Tibial artery (tissue), 4 donors: ENCODE measurements at regions not wholly inside any gene's neighbourhood (a gene's known extent, or its start where the extent isn't known, plus 50 kb on each side); places are given as distances from the start of the nearest gene placed in this dataset.

Source experiments
- DNase-seq, 2 donors: peaks; one replicate each; pipeline ENCODE4 v3.0.0-alpha.2; 2019
- H3K27ac ChIP-seq, 2 donors: fragments of 200-600 bp; sonication (generic) in 1 of 2; 1 replicate in 1 of 2; 2 replicates in 1 of 2; pipeline ENCODE4 v1.5.1; 2018 to 2019; ENCODE audit warnings: mild to moderate bottlenecking in 1 of 2
- H3K27me3 ChIP-seq, 2 donors: fragments of 200-600 bp; sonication (generic) in 1 of 2; one replicate each; pipeline versions ENCODE4 v1.5.1 to v1.6.0; 2016 to 2019
- H3K36me3 ChIP-seq, 3 donors: fragments of 200-600 bp; sonication (generic) in 2 of 3; one replicate each; pipeline ENCODE4 v1.5.1; 2016 to 2019; ENCODE audit warnings: mild to moderate bottlenecking in 2 of 3
- H3K4me1 ChIP-seq, 4 donors: fragments of 200-600 bp; sonication (generic) in 2 of 4; 1 replicate in 3 of 4; 2 replicates in 1 of 4; pipeline ENCODE4 v1.5.1; 2016 to 2019
- H3K4me3 ChIP-seq, 2 donors: fragments of 200-600 bp; sonication (generic) in 1 of 2; 1 replicate in 1 of 2; 2 replicates in 1 of 2; pipeline ENCODE4 v1.5.1; 2018 to 2019; ENCODE audit warnings: mild to moderate bottlenecking in 2 of 2
- H3K9me3 ChIP-seq, 3 donors: fragments of 200-600 bp; sonication (generic) in 1 of 3; one replicate each; pipeline ENCODE4 v1.5.1; 2016 to 2019
- intact Hi-C: fragments of 100-400 bp; cut with DNase I; formaldehyde crosslinking; loops from one replicate; pipeline ENCODE4 v1.15.0; 2023; ENCODE audit warnings: low total_unique reads
- TF ChIP-seq, protein P1 (sequence below), 2 experiments: fragments of 200-600 bp in 1 of 2; fragments of 450-650 bp in 1 of 2; IDR thresholded peaks; one replicate each; pipeline ENCODE4 v1.5.1; 2017 to 2019; ENCODE audit warnings: antibody characterized with exemption in 2 of 2, mild to moderate bottlenecking in 1 of 2, moderate library complexity in 1 of 2

DNA sequence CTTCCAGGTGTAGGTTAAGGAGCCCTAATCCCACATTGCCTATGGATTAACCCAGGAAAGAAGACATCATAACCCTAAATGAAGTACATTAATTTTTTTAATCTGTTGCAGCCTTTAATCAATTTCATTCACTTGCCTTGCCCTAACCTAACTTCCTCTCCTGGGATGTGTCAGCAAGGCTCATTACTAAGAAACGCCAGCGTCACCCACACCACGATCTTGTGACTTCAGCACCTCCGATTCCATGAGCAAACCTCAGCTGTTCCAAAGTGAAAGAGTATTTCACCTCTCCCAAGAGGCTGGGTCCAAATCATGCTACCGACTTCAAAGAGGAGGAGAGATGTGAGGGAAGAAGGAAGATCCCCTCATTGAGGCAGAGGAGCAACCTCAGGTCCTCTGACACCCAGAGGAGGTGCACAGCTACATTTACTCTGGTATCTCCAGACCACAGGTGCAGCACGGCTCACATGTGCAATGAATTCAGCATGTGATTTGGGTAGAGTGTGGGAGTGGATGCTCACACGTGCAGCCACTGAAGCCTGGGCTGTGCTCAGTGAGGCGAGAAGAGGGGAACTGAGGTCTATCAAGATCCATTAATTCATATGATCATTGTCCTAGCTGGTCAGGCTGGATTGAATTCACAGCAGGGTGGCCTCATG is 134.1 kb downstream of the SLC30A10 start:
- H3K9me3 ChIP-seq, result no peaks in the 10 kb centered on the region
- H3K4me3 ChIP-seq, result no peak overlapping the region
- TF ChIP-seq, protein P1, sequence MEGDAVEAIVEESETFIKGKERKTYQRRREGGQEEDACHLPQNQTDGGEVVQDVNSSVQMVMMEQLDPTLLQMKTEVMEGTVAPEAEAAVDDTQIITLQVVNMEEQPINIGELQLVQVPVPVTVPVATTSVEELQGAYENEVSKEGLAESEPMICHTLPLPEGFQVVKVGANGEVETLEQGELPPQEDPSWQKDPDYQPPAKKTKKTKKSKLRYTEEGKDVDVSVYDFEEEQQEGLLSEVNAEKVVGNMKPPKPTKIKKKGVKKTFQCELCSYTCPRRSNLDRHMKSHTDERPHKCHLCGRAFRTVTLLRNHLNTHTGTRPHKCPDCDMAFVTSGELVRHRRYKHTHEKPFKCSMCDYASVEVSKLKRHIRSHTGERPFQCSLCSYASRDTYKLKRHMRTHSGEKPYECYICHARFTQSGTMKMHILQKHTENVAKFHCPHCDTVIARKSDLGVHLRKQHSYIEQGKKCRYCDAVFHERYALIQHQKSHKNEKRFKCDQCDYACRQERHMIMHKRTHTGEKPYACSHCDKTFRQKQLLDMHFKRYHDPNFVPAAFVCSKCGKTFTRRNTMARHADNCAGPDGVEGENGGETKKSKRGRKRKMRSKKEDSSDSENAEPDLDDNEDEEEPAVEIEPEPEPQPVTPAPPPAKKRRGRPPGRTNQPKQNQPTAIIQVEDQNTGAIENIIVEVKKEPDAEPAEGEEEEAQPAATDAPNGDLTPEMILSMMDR (IDR thresholded peaks at IDR 0.05), result no peak
- no peak overlapping the region for H3K27ac ChIP-seq
- intact Hi-C loops, result no loop called here
- no peaks in the 10 kb centered on the region for H3K4me1 ChIP-seq
- H3K36me3 ChIP-seq, result no peaks in the 10 kb centered on the region
- no peak for DNase-seq
- H3K27me3 ChIP-seq, result no peaks in the 10 kb centered on the region

DNA sequence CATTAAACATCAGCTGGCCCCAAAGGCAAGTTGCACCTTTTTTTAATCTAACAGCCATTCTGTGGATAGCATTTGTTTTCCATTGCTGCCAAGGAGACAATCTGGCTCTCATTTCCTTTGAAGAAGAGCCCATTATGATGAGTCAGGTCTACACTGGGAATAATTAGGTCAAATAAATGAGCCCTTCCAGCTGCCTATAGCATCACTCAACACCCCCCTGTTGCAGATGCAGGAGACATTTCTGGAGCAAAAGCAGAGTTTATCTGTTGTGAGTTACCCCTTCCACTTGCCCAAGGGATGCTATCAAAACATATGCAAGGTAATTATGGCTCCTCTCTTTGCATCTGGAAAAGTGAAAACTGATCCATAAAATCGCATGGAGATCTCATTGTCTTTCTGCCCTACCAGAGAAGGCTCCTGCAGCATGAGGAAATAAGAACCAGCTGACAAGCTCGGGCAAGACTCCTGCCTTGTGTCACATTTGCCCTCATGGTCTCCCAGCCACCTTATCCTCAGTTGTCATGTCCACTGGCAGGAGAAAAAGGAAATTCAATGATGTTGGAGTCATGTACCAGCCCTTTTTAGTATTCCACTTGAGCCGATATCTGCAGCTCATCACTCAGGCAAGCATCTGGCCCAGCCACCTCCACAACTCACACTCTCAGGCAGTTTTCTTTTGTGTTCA is 135.9 kb downstream of the SLC30A10 start:
- intact Hi-C loops, result no loop called here
- H3K27me3 ChIP-seq, result no peaks in the 10 kb centered on the region
- H3K9me3 ChIP-seq, result no peaks in the 10 kb centered on the region
- no peak overlapping the region for H3K27ac ChIP-seq
- H3K36me3 ChIP-seq, result no peaks in the 10 kb centered on the region
- no peak overlapping the region for H3K4me3 ChIP-seq
- no peak for DNase-seq
- H3K4me1 ChIP-seq, result no peaks in the 10 kb centered on the region
- TF ChIP-seq, protein P1 (IDR thresholded peaks at IDR 0.05), result no peak

GRCh38 chr1:219791766-219792165 is 136.6 kb downstream of the SLC30A10 start:
- intact Hi-C loops, result no loop called here

DNA sequence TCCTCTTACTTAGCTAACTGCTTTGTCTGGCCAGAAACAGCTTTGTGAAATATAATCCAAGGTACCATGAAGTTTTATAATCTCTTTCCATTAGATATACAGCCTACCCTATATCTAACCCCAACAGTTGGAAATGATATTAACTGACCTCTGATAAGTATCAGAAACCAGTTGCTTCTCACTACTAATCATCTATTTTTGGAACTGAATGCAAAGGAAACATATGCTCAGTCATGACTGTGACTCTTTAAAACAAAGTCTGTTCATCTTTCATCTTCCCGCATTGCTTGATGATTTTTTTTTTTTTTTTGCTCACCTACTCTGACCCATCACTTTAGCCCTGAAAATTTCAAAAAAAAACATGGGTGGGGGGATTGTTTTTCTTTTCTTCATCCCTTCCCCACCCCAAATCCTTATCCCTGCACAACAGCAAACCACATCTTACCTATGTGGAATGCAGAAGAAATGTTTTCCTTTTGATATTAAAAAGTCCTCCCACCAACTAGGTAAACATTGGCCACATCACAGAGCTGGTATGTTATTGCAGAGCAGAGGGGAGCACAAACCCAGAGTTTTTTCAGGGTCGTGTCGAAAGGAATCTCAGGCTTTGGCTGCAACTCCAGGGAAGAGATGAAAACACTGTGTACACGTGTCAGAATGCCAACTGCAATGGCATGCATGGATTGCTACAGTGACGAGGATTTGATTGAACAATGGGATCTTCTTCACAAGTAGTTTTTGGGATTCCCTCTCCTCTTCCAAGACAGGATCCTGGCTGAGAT is 137.3 kb downstream of the SLC30A10 start:
- H3K27me3 ChIP-seq, result no peaks in the 10 kb centered on the region
- H3K4me3 ChIP-seq, result no peak overlapping the region
- no peaks in the 10 kb centered on the region for H3K4me1 ChIP-seq
- DNase-seq, result no peak
- no peak overlapping the region for H3K27ac ChIP-seq
- H3K9me3 ChIP-seq, result no peaks in the 10 kb centered on the region
- TF ChIP-seq, protein P1 (IDR thresholded peaks at IDR 0.05), result no peak
- intact Hi-C loops, result no loop called here
- no peaks in the 10 kb centered on the region for H3K36me3 ChIP-seq

More at GRCh38 chr1:219791766-219792165, 136.6 kb downstream of the SLC30A10 start:
- H3K4me1 ChIP-seq, result no peaks in the 10 kb centered on the region
- no peak overlapping the region for H3K4me3 ChIP-seq
- no peaks in the 10 kb centered on the region for H3K36me3 ChIP-seq
- TF ChIP-seq, protein P1 (IDR thresholded peaks at IDR 0.05), result no peak
- H3K9me3 ChIP-seq, result no peaks in the 10 kb centered on the region
- DNase-seq, result no peak
- no peak overlapping the region for H3K27ac ChIP-seq
- H3K27me3 ChIP-seq, result no peaks in the 10 kb centered on the region

DNA sequence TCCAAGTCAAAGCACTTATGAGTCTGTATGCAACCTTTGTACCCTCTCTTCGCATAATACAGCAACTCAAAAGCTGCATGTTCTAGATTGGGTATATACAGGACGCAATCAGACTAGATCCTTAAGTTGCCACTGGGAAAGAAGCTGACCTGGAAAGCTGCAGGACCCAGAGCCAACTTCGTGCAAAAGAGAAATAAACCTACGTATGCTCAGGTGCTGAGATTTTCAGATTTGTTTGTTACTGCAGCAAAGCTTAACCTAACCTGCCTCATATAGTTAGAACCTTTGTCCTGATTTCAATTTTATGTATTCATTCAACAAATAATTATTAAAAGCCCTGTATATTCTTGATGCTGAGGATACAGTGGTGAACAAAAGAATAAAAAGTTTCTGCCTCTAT is 139.7 kb downstream of the SLC30A10 start:
- Histone ChIP-seq H3K27me3 (no peaks in the 10 kb centered on the region), H3K9me3 (no peaks in the 10 kb centered on the region), H3K27ac (no peak overlapping the region), H3K4me3 (no peak overlapping the region), H3K36me3 (no peaks in the 10 kb centered on the region), H3K4me1 (no peaks in the 10 kb centered on the region)
- no peak for DNase-seq
- intact Hi-C loops, result no loop called here
- TF ChIP-seq, protein P1 (IDR thresholded peaks at IDR 0.05), result no peak
